WI38 (cell line): ENCODE measurements at regions not wholly inside any gene's neighbourhood (a gene's known extent, or its start where the extent isn't known, plus 50 kb on each side); places are given as distances from the start of the nearest gene placed in this dataset.

Experiments used
- H3K4me3 ChIP-seq: 2 replicates; pipeline ENCODE4 v1.5.1; 2011; ENCODE audit warnings: low read depth, mild to moderate bottlenecking, control low read depth, low read length
- CTCF ChIP-seq: IDR thresholded peaks from 2 replicates; pipeline ENCODE4 v1.5.1; 2012; ENCODE audit warnings: low read depth, mild to moderate bottlenecking, control low read depth, low read length

GRCh38 chr12:115051378-115051777 lies 367.4 kb upstream of the TBX3 start:
- H3K4me3 ChIP-seq, result no peak overlapping the region
- TF ChIP-seq CTCF, result no peak

- H3K4me3 ChIP-seq, result no peak overlapping the region
- no peak for TF ChIP-seq CTCF
Measured at GRCh38 chr12:115049614-115050013, 365.6 kb upstream of the TBX3 start.

- no peak for TF ChIP-seq CTCF
- no peak overlapping the region for H3K4me3 ChIP-seq
Measured at GRCh38 chr12:115046805-115047204, 362.8 kb upstream of the TBX3 start.

GRCh38 chr12:115044073-115044472 lies 360.1 kb upstream of the TBX3 start:
- no peak overlapping the region for H3K4me3 ChIP-seq
- TF ChIP-seq CTCF, result no peak

GRCh38 chr12:115043079-115043478 lies 359.1 kb upstream of the TBX3 start:
- H3K4me3 ChIP-seq, result no peak overlapping the region
- TF ChIP-seq CTCF, result no peak

- no peak overlapping the region for H3K4me3 ChIP-seq
- no peak for TF ChIP-seq CTCF
Measured at GRCh38 chr12:115042341-115042740, 358.4 kb upstream of the TBX3 start.

- TF ChIP-seq CTCF, result no peak
- H3K4me3 ChIP-seq, result no peak overlapping the region
Measured at GRCh38 chr12:115037830-115038229, 353.9 kb upstream of the TBX3 start.
